ENCODE measurements at regions not wholly inside any gene's neighbourhood (a gene's known extent, or its start where the extent isn't known, plus 50 kb on each side); places are given as distances from the start of the nearest gene placed in this dataset.

DNA sequence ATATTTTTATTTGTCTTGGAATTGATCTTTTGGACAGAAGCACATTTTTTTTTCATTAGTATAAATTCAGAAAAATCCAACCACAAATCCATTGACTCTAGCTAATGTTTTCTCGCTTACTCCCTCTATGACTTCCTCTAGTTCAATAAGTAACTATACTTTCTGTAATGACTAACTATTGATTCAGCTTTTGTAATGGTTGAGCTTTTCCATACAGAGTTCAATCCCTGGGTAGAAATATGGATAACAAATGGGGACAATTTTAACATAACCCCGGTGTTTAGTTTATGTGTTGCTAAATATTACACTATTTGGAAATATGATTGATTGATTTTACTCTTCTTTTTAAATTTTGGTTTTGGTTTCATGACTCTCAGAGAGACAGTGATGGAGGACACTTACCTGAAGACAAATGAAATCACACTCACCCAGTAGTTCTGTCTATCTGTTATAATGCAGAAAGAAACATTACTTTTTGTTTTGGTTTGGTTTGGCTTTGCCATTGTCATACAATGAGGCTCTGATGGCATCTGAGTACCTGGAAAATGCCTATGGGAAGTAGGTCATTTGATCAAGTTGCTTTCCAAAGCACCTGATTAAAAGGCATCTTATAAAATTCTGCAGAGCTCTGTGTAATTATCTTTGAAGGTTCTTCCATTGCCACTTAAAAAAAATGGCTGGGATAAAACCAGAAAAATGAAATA is 309.7 kb upstream of the MPDZ start:
- Histone ChIP-seq H3K4me2 (ENCODE audit: low read length) (no peak overlapping the region), H2AFZ (ENCODE audit: low read length) (no peak overlapping the region), H3K9me3 (ENCODE audit: low read length) (no peaks in the 10 kb centered on the region), H3K9me2 (ENCODE audit: insufficient read depth, low read length) (no peaks in the 10 kb centered on the region), H3K79me2 (ENCODE audit: insufficient read depth, low read depth, low read length) (no peaks in the 10 kb centered on the region), H4K20me1 (ENCODE audit: insufficient read depth, low read length) (no peaks in the 10 kb centered on the region), H3K4me1 (ENCODE audit: insufficient read depth, low read length, poor library complexity, severe bottlenecking) (no peaks in the 10 kb centered on the region), H3K4me3 (ENCODE audit: low read depth, low read length, poor library complexity, severe bottlenecking) (no peak overlapping the region), H3K36me3 (ENCODE audit: insufficient read depth, low read length) (no peaks in the 10 kb centered on the region), H3K27ac (ENCODE audit: low read depth, low read length, poor library complexity, severe bottlenecking) (no peak overlapping the region)
- POLR2A ChIA-PET, result no interaction called here
- DNase-seq (ENCODE audit: low spot score), result no peak
- CTCF ChIA-PET (ENCODE audit: unreplicated experiment), result no interaction called here
- TF ChIP-seq EZH2phosphoT487 (IDR thresholded peaks at IDR 0.05; ENCODE audit: borderline replicate concordance, low read depth, low read length), result no peak
- TF ChIP-seq, protein P1, sequence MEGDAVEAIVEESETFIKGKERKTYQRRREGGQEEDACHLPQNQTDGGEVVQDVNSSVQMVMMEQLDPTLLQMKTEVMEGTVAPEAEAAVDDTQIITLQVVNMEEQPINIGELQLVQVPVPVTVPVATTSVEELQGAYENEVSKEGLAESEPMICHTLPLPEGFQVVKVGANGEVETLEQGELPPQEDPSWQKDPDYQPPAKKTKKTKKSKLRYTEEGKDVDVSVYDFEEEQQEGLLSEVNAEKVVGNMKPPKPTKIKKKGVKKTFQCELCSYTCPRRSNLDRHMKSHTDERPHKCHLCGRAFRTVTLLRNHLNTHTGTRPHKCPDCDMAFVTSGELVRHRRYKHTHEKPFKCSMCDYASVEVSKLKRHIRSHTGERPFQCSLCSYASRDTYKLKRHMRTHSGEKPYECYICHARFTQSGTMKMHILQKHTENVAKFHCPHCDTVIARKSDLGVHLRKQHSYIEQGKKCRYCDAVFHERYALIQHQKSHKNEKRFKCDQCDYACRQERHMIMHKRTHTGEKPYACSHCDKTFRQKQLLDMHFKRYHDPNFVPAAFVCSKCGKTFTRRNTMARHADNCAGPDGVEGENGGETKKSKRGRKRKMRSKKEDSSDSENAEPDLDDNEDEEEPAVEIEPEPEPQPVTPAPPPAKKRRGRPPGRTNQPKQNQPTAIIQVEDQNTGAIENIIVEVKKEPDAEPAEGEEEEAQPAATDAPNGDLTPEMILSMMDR (conservative IDR thresholded peaks at IDR 0.05; ENCODE audit: low read length), result no peak
- intact Hi-C loops (cut with micrococcal nuclease; ENCODE audit: unreplicated experiment), result no loop called here
- BruUV-seq (replicated peaks), result no TSS peak

DNA sequence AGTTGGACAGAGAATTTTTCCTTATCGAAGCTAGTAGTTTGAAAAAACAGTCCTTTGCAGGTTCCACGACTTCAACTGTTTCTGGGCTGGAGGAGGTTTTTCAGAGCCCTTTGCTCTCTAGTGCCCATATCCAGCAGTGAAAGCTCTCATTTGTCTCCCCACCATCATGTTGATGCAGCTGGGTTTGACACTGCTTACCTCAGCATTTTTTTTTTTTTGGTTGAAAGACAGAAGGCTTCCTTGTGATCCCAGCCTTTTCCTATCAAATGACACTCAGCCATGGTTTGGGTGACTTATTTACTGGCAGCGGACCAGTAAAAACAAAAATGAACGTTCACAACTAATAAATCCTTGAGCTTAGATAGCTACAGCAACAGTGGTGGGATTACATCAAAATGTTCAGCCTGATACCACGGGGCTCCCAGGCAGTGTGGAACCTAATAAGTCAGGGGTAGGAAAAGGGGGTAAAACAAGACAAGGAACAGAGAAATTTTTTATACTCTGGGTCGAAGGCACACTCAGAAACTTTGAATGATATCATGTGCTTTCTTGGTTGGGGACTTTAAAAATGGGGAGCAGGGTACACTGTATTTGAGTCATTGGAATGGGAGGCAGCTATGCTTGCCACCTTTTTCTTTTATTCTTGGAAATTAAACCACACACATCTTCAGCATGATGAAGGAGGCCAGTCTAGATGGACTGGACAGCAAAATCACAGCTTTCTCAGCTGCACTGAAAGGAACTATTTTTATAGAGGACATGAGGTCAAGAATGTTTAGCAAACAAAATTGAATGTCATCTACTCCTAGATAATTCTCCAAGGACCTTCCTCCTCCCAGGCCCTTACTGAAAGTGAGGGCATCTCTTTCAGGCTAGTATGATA is 308.9 kb upstream of the MPDZ start:
- H3K9me3 ChIP-seq (ENCODE audit: low read length), result no peaks in the 10 kb centered on the region
- H3K9me2 ChIP-seq (ENCODE audit: insufficient read depth, low read length), result no peaks in the 10 kb centered on the region
- no peak for DNase-seq (ENCODE audit: low spot score)
- BruUV-seq (replicated peaks), result no TSS peak
- no peak overlapping the region for H2AFZ ChIP-seq (ENCODE audit: low read length)
- no peaks in the 10 kb centered on the region for H3K79me2 ChIP-seq (ENCODE audit: insufficient read depth, low read depth, low read length)
- H3K36me3 ChIP-seq (ENCODE audit: insufficient read depth, low read length), result no peaks in the 10 kb centered on the region
- intact Hi-C loops (cut with micrococcal nuclease; ENCODE audit: unreplicated experiment), result no loop called here
- no peaks in the 10 kb centered on the region for H3K4me1 ChIP-seq (ENCODE audit: insufficient read depth, low read length, poor library complexity, severe bottlenecking)
- no peak overlapping the region for H3K4me2 ChIP-seq (ENCODE audit: low read length)
- ChIA-PET POLR2A (interaction anchor here (0.9 kb wide), 1 partner anchor 34 kb away, joined by 3 read pairs; no protein-coding TSS in a partner anchor), CTCF (ENCODE audit: unreplicated experiment) (no interaction called here)
- H3K4me3 ChIP-seq (ENCODE audit: low read depth, low read length, poor library complexity, severe bottlenecking), result no peak overlapping the region
- no peak overlapping the region for H3K27ac ChIP-seq (ENCODE audit: low read depth, low read length, poor library complexity, severe bottlenecking)
- H4K20me1 ChIP-seq (ENCODE audit: insufficient read depth, low read length), result no peaks in the 10 kb centered on the region
- TF ChIP-seq, protein P1 (conservative IDR thresholded peaks at IDR 0.05; ENCODE audit: low read length), result no peak
- TF ChIP-seq EZH2phosphoT487 (IDR thresholded peaks at IDR 0.05; ENCODE audit: borderline replicate concordance, low read depth, low read length), result no peak

DNA sequence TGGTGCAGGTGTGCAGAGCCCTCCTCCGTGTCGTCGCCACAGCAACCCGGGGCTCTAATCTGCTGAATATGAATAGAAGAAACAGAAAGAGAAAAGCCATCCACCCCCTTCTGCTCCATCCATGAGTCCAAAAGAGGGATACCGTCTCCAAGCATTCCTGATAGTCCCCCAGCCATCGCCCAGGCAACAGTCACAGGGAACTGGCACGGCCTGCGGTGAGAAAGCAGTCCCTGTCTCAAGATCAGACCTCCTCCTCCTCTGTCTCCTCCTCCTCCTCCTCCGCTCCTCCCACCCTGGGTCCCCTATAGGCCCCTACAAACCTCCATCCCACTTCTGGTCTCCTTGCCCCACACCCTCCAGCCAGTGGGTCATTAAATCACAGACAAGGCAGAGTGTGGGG is 308.1 kb upstream of the MPDZ start:
- BruUV-seq (replicated peaks), result no TSS peak
- no peaks in the 10 kb centered on the region for H4K20me1 ChIP-seq (ENCODE audit: insufficient read depth, low read length)
- no peaks in the 10 kb centered on the region for H3K4me1 ChIP-seq (ENCODE audit: insufficient read depth, low read length, poor library complexity, severe bottlenecking)
- CTCF ChIA-PET (ENCODE audit: unreplicated experiment), result no interaction called here
- no peak overlapping the region for H3K4me3 ChIP-seq (ENCODE audit: low read depth, low read length, poor library complexity, severe bottlenecking)
- no peak for DNase-seq (ENCODE audit: low spot score)
- H3K9me2 ChIP-seq (ENCODE audit: insufficient read depth, low read length), result no peaks in the 10 kb centered on the region
- H3K9me3 ChIP-seq (ENCODE audit: low read length), result no peaks in the 10 kb centered on the region
- H3K27ac ChIP-seq (ENCODE audit: low read depth, low read length, poor library complexity, severe bottlenecking), result no peak overlapping the region
- H3K4me2 ChIP-seq (ENCODE audit: low read length), result no peak overlapping the region
- H3K36me3 ChIP-seq (ENCODE audit: insufficient read depth, low read length), result no peaks in the 10 kb centered on the region
- intact Hi-C loops (cut with micrococcal nuclease; ENCODE audit: unreplicated experiment), result no loop called here
- POLR2A ChIA-PET, result no interaction called here
- H2AFZ ChIP-seq (ENCODE audit: low read length), result no peak overlapping the region
- no peaks in the 10 kb centered on the region for H3K79me2 ChIP-seq (ENCODE audit: insufficient read depth, low read depth, low read length)
- TF ChIP-seq, protein P1 (conservative IDR thresholded peaks at IDR 0.05; ENCODE audit: low read length), result no peak
- no peak for TF ChIP-seq EZH2phosphoT487 (IDR thresholded peaks at IDR 0.05; ENCODE audit: borderline replicate concordance, low read depth, low read length)

All from OCI-LY7 (cell line).